ENCODE measurements at regions not wholly inside any gene's neighbourhood (a gene's known extent, or its start where the extent isn't known, plus 50 kb on each side); places are given as distances from the start of the nearest gene placed in this dataset.
"Not testable (repeated sequence)": the region's sequence is repeated elsewhere in the genome, so short reads cannot be mapped to it uniquely, and the experiment has no call there.

GRCh38 chrX:92081250-92081649, 302.1 kb downstream of the PCDH11X start:
- DNase-seq, result not testable (repeated sequence)

GRCh38 chrX:92090756-92091155, 311.6 kb downstream of the PCDH11X start:
- not testable (repeated sequence) for DNase-seq

GRCh38 chrX:92098136-92098535, 319.0 kb downstream of the PCDH11X start:
- not testable (repeated sequence) for DNase-seq

GRCh38 chrX:92100095-92100494, 320.9 kb downstream of the PCDH11X start:
- not testable (repeated sequence) for DNase-seq

- DNase-seq, result not testable (repeated sequence)
Measured at GRCh38 chrX:92105693-92106092, 326.5 kb downstream of the PCDH11X start.

- not testable (repeated sequence) for DNase-seq
Measured at GRCh38 chrX:92106671-92107070, 327.5 kb downstream of the PCDH11X start.

GRCh38 chrX:92110410-92110911, 331.3 kb downstream of the PCDH11X start:
- not testable (repeated sequence) for DNase-seq

- DNase-seq, result not testable (repeated sequence)
Measured at GRCh38 chrX:92117701-92118100, 338.5 kb downstream of the PCDH11X start.

GRCh38 chrX:92163035-92163434, 383.9 kb downstream of the PCDH11X start:
- DNase-seq, result not testable (repeated sequence)

- no peak for DNase-seq
Measured at GRCh38 chrX:92209936-92210335, 430.8 kb downstream of the PCDH11X start.

- DNase-seq, result no peak
Measured at GRCh38 chrX:92213786-92214185, 434.6 kb downstream of the PCDH11X start.

GRCh38 chrX:92215011-92215410, 435.8 kb downstream of the PCDH11X start:
- not testable (repeated sequence) for DNase-seq

- no peak for DNase-seq
Measured at GRCh38 chrX:92224406-92224805, 445.2 kb downstream of the PCDH11X start.

GRCh38 chrX:92230628-92231027, 451.5 kb downstream of the PCDH11X start:
- no peak for DNase-seq

- DNase-seq, result peak in 1 of 3 experiments; percentile 26
Measured at GRCh38 chrX:92231391-92231790, 452.2 kb downstream of the PCDH11X start.

GRCh38 chrX:92232182-92232581, 453.0 kb downstream of the PCDH11X start:
- peak in 1 of 3 experiments; percentile 44 for DNase-seq

- no peak for DNase-seq
Measured at GRCh38 chrX:92241249-92241648, 462.1 kb downstream of the PCDH11X start.

- no peak for DNase-seq
Measured at GRCh38 chrX:92247076-92247475, 467.9 kb downstream of the PCDH11X start.

GRCh38 chrX:92249125-92249524, 469.9 kb downstream of the PCDH11X start:
- DNase-seq, result no peak

- DNase-seq, result no peak
Measured at GRCh38 chrX:92260102-92260501, 480.9 kb downstream of the PCDH11X start.

GRCh38 chrX:92270936-92271855, 492.0 kb downstream of the PCDH11X start:
- no peak for DNase-seq

- not testable (repeated sequence) for DNase-seq
Measured at GRCh38 chrX:92278556-92278955, 499.4 kb downstream of the PCDH11X start.

- DNase-seq, result not testable (repeated sequence)
Measured at GRCh38 chrX:92280347-92280746, 501.2 kb downstream of the PCDH11X start.

GRCh38 chrX:92283308-92283707, 504.1 kb downstream of the PCDH11X start:
- DNase-seq, result no peak
